ENCODE measurements at regions not wholly inside any gene's neighbourhood (a gene's known extent, or its start where the extent isn't known, plus 50 kb on each side); places are given as distances from the start of the nearest gene placed in this dataset.

DNA sequence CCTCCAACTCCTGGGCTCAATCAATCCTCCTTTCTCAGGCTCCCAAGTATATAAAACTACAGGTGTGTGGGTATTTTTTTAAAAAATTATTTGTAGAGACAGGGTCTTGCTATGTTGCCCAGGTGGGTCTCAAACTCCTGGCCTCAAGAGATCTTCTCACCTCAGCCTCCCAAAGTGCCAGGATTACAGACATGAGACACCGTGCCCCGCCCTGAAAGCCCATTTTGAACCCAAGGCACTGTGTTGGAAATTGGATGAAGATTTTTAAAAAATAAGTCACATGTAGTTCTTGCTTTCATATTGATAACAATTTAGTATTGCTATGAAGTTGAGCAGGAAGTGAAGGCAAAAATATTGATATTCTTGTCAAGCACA, 472.5 kb upstream of the TNP1 start:
- TF ChIP-seq, protein P1, sequence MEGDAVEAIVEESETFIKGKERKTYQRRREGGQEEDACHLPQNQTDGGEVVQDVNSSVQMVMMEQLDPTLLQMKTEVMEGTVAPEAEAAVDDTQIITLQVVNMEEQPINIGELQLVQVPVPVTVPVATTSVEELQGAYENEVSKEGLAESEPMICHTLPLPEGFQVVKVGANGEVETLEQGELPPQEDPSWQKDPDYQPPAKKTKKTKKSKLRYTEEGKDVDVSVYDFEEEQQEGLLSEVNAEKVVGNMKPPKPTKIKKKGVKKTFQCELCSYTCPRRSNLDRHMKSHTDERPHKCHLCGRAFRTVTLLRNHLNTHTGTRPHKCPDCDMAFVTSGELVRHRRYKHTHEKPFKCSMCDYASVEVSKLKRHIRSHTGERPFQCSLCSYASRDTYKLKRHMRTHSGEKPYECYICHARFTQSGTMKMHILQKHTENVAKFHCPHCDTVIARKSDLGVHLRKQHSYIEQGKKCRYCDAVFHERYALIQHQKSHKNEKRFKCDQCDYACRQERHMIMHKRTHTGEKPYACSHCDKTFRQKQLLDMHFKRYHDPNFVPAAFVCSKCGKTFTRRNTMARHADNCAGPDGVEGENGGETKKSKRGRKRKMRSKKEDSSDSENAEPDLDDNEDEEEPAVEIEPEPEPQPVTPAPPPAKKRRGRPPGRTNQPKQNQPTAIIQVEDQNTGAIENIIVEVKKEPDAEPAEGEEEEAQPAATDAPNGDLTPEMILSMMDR (IDR thresholded peaks at IDR 0.05): no peak
- TF ChIP-seq POLR2A (IDR thresholded peaks at IDR 0.05): no peak

Data from body of pancreas (tissue), 4 donors.